Transverse colon (tissue), 4 donors: ENCODE measurements at regions not wholly inside any gene's neighbourhood (a gene's known extent, or its start where the extent isn't known, plus 50 kb on each side); places are given as distances from the start of the nearest gene placed in this dataset.

Source experiments
- POLR2AphosphoS5 ChIP-seq, 3 donors: sonication (generic); formaldehyde crosslinking; IDR thresholded peaks; one replicate each; pipeline ENCODE4 v1.6.1; 2016; ENCODE audit warnings: antibody characterized with exemption in 3 of 3
- TF ChIP-seq, protein P1 (sequence below), 5 experiments: fragments of 200-600 bp in 3 of 5; fragments of 450-650 bp in 2 of 5; sonication (generic) in 3 of 5; IDR thresholded peaks; 1 replicate in 2 of 5; 2 replicates in 3 of 5; pipeline ENCODE4 v1.5.1; 2016 to 2017; ENCODE audit warnings: antibody characterized with exemption in 5 of 5, inconsistent platforms in 3 of 5, mild to moderate bottlenecking in 2 of 5, moderate library complexity in 1 of 5

DNA sequence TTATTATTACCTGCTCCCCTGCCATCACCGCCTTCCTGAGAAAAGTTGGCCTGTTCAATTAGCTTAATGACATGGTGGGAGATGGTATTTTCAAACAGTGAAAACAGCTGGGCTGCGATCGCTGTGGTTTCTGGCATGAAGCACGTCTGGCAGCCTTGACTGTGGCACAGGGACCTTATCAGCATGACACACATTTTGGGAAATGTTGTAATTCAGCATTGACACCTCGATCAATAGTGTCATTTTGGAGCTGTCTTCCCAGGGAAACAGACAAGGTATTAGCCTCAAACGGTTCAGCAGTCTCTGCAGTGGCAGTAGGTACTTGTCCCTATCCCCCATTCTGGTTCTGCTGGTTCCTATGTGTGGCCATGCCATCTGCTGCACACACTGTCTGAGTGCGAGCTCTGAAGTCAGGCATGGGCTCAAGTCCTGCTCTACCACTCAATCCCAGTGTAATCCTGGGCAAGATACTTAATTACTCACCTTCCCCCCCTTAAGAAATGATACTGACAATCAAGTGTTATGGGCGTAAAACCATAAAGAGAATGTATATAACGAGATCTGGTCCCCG lies 154.5 kb upstream of the KCND3 start:
- TF ChIP-seq, protein P1, sequence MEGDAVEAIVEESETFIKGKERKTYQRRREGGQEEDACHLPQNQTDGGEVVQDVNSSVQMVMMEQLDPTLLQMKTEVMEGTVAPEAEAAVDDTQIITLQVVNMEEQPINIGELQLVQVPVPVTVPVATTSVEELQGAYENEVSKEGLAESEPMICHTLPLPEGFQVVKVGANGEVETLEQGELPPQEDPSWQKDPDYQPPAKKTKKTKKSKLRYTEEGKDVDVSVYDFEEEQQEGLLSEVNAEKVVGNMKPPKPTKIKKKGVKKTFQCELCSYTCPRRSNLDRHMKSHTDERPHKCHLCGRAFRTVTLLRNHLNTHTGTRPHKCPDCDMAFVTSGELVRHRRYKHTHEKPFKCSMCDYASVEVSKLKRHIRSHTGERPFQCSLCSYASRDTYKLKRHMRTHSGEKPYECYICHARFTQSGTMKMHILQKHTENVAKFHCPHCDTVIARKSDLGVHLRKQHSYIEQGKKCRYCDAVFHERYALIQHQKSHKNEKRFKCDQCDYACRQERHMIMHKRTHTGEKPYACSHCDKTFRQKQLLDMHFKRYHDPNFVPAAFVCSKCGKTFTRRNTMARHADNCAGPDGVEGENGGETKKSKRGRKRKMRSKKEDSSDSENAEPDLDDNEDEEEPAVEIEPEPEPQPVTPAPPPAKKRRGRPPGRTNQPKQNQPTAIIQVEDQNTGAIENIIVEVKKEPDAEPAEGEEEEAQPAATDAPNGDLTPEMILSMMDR (IDR thresholded peaks at IDR 0.05), result no peak
- no peak for TF ChIP-seq POLR2AphosphoS5 (IDR thresholded peaks at IDR 0.05)
